GM12878 (cell line): ENCODE measurements at regions not wholly inside any gene's neighbourhood (a gene's known extent, or its start where the extent isn't known, plus 50 kb on each side); places are given as distances from the start of the nearest gene placed in this dataset.

Source experiments
- CBX3 ChIP-seq: fragments of 200-600 bp; sonication (generic); IDR thresholded peaks from 2 replicates; pipeline ENCODE4 v1.6.1; 2016; ENCODE audit warnings: low read depth, borderline replicate concordance
- CEBPB ChIP-seq, 2 experiments: fragments of 150-350 bp in 1 of 2; IDR thresholded peaks; 2 replicates each; pipeline ENCODE4 v1.6.1; 2012 to 2014; ENCODE audit warnings: low read depth in 2 of 2, low read length in 2 of 2, borderline replicate concordance in 1 of 2, inconsistent platforms in 1 of 2
- CTCF ChIP-seq, 3 experiments: IDR thresholded peaks in 2 of 3; conservative IDR thresholded peaks in 1 of 3; 2 replicates each; pipeline ENCODE4 v1.5.1; 2011; ENCODE audit warnings: low read depth in 3 of 3, low read length in 3 of 3, mild to moderate bottlenecking in 3 of 3, control low read depth in 2 of 3, moderate library complexity in 2 of 3, inconsistent platforms in 1 of 3, mixed read lengths in 1 of 3; ENCODE audit not compliant: control insufficient read depth in 2 of 3, insufficient read depth in 1 of 3; ENCODE audit errors: extremely low read depth in 1 of 3
- ESRRA ChIP-seq: IDR thresholded peaks from 2 replicates; pipeline ENCODE4 v1.6.1; 2012; ENCODE audit warnings: mild to moderate bottlenecking, low read length, improper control_type of control experiment
- NBN ChIP-seq: fragments of 450-650 bp; IDR thresholded peaks from 2 replicates; pipeline ENCODE4 v1.6.1; 2016
- RELA ChIP-seq: fragments of 450-650 bp; IDR thresholded peaks from 2 replicates; pipeline ENCODE4 v1.8.0; 2014; ENCODE audit warnings: borderline replicate concordance; ENCODE audit not compliant: partially characterized antibody
- TAF1 ChIP-seq: IDR thresholded peaks from 2 replicates; pipeline ENCODE4 v1.6.1; 2011; ENCODE audit warnings: mild to moderate bottlenecking, low read depth, low read length, borderline replicate concordance
- TF ChIP-seq, protein P1 (sequence below): fragments of 450-650 bp; IDR thresholded peaks from 2 replicates; pipeline ENCODE4 v1.6.1; 2018; ENCODE audit warnings: mild to moderate bottlenecking, low read depth, moderate library complexity; ENCODE audit not compliant: partially characterized antibody
- TF ChIP-seq, protein P2 (sequence below): IDR thresholded peaks from 2 replicates; pipeline ENCODE4 v1.6.1; 2012; ENCODE audit warnings: low read depth, low read length, improper control_type of control experiment

- TF ChIP-seq RELA (no peak), CTCF (IDR thresholded peaks at IDR 0.05 in 2 of 3, conservative IDR thresholded peaks at IDR 0.05 in 1 of 3; ENCODE audit: control insufficient read depth in 2 of 3, extremely low read depth in 1 of 3, insufficient read depth in 1 of 3, low read depth in 3 of 3, low read length in 3 of 3) (no peak), TAF1 (no peak), ESRRA (no peak), NBN (no peak), CEBPB (IDR thresholded peaks at IDR 0.05; ENCODE audit: borderline replicate concordance in 1 of 2, low read depth in 2 of 2, low read length in 2 of 2) (no peak), CBX3 (no peak)
- TF ChIP-seq, protein P1, sequence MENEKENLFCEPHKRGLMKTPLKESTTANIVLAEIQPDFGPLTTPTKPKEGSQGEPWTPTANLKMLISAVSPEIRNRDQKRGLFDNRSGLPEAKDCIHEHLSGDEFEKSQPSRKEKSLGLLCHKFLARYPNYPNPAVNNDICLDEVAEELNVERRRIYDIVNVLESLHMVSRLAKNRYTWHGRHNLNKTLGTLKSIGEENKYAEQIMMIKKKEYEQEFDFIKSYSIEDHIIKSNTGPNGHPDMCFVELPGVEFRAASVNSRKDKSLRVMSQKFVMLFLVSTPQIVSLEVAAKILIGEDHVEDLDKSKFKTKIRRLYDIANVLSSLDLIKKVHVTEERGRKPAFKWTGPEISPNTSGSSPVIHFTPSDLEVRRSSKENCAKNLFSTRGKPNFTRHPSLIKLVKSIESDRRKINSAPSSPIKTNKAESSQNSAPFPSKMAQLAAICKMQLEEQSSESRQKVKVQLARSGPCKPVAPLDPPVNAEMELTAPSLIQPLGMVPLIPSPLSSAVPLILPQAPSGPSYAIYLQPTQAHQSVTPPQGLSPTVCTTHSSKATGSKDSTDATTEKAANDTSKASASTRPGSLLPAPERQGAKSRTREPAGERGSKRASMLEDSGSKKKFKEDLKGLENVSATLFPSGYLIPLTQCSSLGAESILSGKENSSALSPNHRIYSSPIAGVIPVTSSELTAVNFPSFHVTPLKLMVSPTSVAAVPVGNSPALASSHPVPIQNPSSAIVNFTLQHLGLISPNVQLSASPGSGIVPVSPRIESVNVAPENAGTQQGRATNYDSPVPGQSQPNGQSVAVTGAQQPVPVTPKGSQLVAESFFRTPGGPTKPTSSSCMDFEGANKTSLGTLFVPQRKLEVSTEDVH, result no peak
- TF ChIP-seq, protein P2, sequence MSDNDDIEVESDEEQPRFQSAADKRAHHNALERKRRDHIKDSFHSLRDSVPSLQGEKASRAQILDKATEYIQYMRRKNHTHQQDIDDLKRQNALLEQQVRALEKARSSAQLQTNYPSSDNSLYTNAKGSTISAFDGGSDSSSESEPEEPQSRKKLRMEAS, result no peak
These were observed 51.3 kb upstream of the CCL1 start for GRCh38 chr17:34414339-34414738.
